ENCODE measurements at regions not wholly inside any gene's neighbourhood (a gene's known extent, or its start where the extent isn't known, plus 50 kb on each side); places are given as distances from the start of the nearest gene placed in this dataset.

DNA sequence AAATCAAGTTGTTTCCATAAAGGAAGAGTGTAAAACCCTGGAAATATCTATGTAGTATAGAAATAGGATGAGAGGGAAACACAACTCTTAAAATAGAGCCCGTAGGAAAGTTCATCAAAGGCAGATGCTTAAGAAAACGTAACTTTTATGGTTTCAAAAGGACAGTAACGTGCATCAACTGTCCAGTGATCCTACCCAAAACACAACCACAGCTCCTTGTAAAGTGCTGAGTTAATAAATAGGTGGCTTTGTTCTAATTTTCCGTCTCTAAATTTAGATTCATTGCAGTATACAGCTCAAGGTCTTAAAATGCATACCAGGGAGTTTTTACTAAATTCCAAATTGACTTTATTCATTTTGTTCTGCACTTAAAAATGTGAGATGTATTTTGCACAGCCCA lies 282.1 kb upstream of the ID2 start:
- no peak for DNase-seq (ENCODE audit: low read depth)

DNA sequence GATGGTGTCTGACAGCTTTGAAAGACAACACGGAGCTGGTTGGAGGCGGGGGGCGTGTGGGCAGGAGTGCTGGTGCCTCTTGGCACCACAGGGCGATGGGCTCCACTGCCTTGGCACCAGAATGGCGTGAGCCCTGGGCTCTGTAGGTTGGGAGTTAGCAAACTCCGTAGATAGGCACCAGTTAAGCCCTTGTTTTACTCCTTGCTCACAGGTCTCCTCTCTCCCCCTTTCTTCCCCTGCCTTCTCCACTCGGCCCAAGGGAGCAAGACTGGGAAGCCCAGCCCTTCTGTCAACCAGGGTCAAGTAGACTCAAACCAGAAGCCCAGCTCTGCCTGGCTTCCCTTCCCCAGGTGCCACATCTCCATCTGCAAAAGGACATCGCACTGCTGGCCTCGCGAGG lies 281.7 kb upstream of the ID2 start:
- DNase-seq (ENCODE audit: low read depth), result no peak

DNA sequence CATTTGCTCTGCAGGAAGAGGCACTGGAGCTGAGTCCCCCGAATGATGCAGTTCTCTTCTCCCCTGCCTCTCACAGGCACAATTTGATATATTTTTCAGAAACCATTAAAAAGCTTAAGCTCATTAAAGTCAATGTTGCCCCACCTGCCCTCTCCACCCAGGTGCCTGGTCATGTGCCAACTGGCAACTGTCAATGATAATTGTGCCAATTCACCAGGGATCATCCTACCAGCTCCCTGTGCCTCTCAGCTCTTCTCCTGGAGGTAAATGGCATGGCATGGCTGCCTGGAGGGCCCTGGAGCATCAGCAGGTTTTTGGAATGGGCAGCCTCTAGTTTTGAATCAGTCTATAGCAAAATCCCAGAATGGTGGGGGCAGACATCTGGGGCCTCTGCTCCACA lies 279.6 kb upstream of the ID2 start:
- DNase-seq (ENCODE audit: low read depth), result no peak

DNA sequence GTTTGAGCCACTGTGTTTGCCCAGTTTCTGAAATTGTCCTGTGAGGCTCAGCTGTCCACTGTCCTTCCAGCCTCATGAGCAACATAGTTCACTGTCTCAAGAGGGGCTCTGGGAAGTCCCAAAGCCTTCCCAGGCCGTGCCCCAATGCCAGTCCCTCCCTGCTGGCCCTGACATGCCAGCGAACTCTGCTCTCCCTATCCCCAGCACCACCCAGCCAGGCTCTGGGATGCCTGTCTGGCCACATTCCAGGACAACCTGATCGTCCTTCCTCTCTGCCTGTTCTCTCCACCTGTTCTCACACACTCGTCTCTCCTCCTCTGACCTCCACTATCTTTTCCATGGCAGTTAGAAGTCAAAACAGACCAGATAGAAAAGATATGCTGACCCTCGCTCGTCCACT lies 278.0 kb upstream of the ID2 start:
- no peak for DNase-seq (ENCODE audit: low read depth)

DNA sequence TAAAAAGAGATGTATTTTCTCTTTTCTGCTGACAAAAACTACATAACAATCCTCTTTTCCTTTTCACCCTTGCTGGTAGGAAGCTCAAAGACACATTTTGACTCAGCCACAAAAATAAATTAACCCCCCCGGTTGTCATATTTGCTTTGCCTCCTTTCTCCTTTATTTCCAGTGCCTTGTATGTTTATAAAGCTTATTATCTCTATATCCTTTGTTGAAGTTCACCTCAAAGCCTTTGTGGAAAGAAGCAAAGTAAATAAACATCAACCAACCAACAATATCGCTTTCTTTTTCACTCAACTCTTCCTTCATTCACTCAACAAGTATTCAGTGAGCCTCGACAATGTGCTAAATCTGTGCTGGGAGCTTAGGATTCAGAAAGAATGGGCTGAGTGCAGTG lies 276.5 kb upstream of the ID2 start:
- no peak for DNase-seq (ENCODE audit: low read depth)

DNA sequence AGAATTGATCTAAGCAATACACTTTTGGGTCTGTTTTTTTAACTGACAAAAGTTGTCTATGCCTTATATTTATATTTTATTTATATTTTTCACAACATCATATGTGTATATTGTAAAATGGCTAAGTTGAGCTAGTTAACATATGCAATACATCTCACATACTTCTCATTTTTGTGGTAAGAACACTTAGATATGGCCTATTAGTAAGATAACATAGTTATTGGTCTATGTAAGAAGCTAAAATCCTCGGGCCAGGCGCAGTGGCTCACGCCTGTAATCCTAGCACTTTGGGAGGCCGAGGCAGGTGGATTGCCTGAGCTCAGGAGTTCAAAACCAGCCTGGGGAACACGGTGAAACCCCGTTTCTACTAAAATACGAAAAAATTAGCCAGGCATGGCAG lies 275.6 kb upstream of the ID2 start:
- DNase-seq (ENCODE audit: low read depth), result no peak

DNA sequence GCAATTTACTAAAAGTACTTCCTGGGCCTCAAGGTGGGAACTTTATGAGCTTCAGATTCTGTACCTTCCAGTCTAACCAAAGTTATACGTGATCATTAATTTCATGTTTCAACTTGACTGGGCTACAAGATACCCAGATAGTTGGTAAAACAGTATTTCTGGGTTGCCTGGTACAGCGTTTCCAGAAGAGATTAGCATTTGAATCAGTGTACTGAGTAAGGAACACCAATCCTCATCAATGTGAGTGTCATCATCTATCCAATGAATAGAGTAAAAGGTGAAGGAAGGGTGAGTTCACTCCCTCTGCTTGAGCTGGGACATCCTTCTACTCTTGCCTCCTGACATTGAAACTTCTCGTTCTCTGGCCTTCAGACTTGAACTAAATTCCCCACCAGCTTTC lies 274.5 kb upstream of the ID2 start:
- no peak for DNase-seq (ENCODE audit: low read depth)

DNA sequence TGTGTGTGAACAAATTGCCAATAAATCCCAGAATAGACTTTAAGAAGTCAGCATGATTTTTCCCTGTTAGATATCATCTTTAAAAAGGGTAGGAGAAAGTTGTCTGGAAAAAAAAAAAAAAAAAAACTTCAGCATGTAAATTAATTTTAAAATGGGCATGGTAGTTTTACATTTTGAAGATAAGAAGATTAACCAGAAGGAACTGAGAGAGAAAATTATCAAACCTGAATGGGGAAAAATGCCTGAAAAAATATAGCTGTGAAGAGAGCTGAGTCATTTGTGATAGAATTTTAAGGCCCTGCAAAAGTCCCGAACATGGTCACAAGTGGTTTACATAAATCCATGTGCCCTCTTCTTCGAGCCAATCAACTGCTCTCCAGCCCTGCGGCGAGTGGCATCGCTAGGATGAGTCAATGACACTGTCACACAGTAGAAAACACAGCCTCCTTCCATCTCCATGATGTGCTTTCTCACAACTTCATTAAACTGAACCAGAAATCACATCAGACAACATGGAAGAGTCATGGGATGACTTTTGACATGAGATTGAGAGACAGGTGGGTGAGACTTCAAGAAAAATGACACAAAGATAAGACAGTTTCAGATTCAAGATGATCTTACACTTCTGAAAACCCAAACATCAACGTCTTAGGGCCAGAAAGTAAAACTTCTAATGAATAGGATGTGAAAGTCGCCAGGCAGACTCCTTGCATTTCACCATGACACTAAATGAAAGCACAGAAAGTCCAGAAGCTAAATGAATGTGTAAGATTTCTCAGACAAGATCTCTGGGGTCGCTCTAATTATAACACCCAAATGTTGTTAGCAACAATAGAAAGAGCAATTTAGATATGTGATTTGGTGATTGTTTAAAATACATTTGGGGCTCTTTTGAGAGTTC lies 273.0 kb upstream of the ID2 start:
- DNase-seq (ENCODE audit: low read depth), result no peak

DNA sequence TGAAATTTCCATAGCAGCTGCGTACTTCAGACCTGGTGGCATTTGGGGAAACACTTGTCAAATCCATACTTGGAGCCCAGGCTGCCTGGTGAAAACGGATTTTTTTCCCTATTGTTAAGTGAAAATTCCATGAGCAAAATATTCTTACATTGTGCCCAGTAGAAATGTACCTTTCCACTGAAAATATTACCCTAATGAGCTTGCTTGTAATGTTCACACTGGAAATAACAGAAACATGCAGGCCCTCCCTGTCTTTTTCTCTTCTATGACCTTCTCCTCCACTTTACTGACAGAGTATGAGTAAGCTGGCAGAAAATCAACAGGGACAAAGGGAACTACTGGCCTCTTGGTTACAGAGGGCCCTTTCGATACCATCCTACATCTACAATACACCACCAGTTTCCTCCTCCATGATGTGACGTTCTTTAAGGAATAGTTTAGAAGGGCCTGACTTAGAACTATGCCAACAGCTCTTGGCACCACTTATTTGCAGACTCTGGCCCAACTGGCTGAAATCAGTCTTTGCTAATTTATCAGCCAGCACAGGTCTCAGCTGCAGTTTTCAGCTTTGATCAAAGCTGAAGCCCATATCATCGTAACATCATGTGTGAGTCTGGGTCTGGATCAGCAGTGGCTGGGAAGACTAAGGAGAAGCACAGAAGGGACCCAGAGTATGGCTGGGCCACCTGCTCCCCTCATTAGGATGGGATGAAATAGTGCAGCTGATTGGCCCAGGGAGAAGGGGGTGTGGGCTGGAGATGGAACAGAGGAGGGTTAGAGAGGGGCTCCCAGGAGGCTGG lies 272.2 kb upstream of the ID2 start:
- DNase-seq (ENCODE audit: low read depth), result no peak

DNA sequence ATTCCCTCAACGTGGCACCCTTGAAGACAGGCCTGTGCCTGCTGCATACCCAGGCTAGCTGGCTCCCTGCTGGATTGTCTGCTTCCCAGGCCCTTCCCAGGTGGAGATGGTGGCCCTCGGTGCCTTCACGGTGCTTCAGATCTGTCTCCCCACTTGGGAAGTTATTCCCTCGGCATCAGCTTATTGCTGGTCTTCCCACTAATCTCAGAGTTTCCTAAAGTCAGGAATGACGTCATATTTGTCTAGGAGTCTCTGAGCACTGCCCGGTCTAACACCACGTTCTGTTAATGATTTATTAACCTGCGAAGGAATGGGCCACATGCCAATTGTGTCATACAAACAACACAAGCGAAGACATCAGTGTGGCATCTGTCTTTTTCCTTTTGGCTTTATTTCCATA lies 269.8 kb upstream of the ID2 start:
- no peak for DNase-seq (ENCODE audit: low read depth)

DNA sequence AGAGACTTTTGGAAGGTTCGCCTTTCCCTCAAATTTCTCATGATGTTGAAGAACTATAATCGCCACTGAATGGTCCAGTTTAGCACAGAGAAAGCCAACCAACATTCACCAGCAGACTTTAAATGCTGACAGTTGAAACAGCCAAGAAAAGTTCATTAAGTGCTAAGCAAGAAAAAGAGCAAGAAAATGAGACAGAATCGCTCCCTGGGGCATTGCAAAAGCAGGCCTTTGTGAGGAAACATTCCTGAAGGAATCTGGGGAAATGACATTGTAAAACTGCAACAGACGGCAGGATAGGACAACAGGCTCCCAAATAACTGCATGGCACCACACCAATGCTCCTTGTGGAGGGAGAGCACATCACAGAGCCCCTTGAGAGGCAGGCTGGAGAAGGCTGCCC lies 269.3 kb upstream of the ID2 start:
- no peak for DNase-seq (ENCODE audit: low read depth)

DNA sequence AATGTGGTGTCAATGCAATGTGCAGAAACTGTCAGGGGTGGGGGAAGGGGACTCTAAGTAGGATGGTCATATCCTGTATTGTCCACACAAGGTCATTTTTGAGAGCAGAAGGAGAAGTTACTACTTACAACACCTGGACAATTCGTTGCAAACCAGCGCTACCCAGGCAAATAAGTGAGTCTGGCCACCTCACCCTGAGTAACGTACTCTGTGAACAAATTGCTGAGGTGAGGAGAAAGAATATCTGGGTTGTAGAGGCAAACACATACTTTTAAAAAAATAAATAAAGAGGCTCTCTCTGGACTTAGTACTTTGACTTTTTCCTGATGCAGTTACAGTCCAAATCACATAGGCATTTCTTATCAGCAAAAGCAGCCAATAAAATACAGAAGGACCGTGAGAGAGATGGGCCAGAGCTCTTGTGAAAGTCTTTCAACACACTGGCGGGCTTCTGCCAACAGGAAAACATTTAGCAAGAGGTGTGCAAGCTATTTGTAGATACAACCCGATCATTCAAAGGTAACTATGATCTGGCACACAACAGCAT lies 268.2 kb upstream of the ID2 start:
- DNase-seq (ENCODE audit: low read depth), result no peak

DNA sequence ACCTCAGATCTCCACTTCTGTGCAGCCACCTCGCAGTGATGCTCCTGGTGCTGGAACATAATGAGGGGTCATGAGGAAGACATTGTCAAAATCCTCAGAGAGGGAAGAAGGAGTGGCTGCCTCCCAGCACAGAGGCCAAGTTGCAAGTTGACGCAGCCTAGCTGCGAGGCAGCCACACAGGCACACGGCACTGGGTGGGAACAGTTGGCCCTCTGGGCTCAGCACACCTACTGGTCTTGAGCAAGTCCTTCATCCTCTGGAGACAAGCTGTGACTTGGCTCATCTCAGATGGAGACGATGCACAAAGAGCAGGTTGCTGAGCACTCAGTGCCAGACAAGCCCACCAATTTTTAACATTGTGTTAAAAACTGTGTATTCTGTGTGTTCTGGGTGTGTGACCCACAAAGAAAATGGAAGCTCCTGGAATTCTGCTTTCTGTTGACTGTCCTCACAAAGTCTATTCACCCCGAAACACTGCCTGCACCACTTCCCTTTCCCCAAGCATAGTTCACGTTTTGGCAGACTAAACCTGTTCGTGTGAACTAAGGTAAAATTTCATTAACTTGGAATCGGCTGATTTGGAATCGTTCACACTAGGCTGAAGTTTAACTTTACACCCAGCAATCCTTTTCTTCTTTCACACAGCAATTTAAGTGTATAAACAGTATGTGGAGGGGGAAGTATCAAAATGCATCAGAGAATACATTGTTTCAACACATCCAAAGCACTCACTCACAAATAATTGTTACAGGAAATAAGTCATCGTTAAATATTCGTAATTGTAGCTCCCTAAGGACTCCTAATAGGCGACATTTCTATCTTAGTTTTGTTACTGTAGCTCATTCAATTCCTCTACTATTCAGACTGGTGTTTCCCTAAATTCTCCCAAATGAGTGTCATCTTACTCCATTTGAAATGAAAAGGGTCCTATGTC lies 266.6 kb upstream of the ID2 start:
- DNase-seq (ENCODE audit: low read depth), result no peak

DNA sequence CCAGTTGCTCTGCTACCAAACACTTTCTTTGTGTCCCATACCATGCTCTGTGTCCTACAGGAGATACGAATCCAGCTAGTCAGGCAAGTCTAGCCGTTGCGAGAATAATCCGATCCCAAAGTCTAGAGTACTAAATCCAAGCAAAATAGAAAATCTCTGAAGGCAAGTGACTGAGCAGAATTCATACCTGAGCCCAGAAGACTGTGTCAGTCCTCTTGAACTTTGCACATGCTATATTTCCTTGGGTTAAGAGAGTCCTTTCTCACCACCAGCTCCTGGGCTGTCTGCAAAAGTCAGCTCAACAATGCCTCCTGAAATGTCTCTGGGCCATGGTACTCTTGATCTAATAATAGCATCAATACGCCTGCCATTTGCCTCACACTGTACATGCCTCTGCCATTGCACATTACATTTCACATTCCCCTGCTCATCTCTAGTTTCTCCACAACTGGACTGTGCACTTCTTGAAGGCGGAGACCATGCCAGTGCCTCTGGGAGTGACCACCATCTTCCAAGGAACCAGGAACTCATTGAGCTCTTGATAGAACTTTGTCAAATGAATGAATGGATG lies 265.8 kb upstream of the ID2 start:
- DNase-seq (ENCODE audit: low read depth), result no peak

DNA sequence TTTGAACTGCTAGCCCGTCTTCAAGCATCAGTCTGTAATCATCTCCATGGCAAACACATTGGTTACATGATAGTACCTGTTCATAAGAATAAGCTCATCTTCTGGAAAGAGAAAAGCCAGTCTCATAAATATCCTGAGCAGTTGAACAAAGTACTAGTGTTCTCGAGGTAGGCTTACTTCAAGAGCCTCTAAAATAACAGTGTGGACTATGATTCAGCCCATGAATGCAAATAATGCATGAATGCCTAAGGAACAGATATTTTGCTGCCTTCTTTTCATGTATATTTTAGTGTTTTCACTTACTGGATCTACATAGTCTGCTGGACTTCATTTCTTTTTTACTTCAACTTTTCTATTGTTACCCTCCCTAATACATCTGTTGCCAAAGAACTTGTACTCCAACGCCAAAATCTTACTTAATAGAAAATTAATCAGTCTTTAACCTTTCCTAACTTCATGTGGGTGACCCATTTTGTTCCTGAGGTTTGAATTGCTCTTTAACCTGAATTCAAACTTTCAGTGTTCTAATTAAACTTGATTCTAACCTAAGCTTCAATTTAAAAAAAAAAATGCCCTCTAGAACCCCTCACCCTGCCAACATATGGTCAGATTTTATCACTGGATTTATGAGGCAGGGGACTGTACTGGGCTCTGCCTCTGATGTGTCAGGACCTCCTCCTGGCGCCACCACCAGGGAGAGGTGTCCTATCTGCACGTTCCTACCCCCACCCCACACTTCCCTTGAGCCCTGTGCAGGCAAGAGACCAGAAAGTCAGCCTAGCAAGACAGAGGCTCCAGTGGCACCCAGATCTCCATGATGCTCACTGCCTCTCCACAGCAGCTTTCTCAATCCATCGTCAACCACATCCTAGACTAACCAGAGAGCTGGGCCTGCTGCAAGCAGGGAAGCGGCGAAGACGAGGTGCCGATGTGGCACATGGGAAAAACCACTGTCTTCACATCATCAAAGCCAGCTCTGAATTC lies 264.7 kb upstream of the ID2 start:
- DNase-seq (ENCODE audit: low read depth), result no peak

DNA sequence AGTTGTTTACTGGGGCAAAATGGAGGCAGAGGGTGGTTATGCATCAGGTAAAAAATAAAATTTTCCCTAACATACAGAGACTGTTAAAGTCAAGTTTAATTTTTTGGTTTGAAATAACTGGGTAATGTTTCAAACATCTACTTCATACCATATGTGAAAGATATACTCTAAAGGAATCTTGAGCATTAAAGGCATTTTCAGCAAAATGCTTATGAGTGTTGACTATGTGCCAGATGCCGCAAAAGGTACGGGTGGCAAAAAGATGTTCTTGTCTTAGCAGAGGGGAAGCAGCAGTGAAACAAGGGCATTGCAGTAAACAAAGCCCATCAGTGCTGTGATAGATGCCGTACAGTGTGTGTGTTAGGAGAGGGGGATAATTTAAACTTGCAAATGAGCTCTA lies 263.1 kb upstream of the ID2 start:
- DNase-seq (ENCODE audit: low read depth), result no peak

DNA sequence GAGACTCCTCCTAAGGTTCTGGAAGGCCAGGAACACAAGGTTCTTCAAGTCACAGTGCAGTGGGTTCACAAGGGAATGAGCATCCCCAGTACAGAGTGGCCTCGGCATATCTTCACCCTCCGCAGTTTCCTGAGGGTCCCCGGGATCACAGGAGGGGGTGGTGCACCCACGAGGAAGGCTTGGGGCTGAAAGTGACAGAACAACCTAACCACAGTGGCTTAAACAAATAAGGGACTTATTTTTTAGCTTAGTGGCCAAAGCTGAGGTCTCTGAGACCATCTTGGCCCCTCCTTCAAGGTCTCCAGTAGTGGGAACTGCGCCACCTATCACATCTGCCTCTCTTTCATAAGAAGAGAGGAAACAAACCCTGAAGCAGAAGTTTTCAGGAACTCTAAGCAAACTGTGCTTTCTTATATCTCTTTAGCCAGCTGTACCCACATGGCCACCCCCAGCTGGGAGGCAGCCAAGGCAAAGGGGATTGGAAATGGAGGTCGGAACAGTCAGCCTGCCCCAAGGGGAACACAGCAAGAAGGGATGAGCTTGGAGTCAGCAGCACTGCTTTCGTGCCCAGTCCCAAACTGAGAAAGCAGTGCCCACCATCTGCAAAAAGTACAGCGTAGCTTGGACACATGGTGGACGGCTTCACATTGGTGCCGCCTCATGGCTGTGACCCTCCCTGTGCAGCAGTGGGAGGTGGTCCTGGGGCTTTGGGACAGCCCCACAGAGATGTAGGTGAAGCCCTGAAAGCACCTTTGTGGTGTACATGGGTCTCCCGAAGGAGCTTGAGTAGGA lies 260.0 kb upstream of the ID2 start:
- no peak for DNase-seq (ENCODE audit: low read depth)

DNA sequence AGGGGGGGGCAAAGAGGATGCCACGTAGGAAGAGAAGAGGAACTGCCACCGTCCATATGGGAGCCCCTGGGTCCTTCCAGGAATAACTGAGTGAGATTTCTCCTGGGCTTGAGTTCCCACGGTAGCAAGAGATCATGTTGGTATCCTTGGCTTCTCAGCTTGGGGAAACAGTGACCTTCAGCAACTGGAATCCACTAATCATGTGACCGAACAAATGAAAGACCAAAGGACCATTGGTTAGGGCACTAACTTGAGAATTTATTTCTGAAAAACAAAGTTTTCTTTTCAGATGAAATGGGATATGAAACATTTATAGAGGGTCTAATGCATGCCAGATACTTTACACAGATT lies 259.4 kb upstream of the ID2 start:
- no peak for DNase-seq (ENCODE audit: low read depth)

DNA sequence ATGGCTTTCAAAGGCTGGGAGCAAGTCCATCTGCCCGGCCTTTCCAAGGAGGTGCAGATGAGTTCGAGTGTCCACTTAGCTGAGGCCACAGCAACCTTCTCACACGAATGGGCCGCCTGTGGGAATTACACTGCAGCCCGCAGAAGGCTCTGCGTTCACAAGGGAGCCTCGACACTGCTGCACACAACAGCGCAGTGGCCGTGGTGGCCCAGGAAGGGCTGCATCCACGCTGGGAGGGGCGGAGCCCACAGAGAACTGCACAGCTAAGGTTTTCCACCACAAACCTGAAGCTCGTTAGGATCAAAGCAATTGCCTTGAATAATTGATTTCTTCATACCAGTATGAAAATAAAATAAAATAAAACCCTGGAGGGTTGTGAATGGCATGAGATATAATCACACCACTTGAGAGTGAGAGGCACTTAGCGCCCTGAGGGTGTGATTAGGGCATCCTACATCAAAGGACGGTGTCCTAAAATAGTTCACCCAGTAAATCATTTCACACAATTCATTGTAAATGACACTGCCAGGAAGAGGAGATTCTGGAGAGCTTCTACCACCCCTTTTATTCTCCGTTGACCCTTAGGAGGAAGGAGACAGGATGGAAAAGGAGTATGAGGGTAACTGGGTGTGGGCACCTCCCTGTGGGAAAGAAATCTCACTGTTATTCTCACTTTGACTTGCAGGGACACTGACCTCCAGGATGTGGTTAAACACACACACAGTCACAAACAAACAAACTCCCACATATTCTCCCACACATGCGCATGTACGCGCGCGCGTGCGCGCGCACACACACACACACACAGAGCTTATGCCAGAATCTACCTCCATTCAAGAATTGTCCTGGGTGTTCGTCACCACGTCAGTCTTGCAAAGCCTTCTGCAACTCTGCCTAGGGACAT lies 256.6 kb upstream of the ID2 start:
- DNase-seq (ENCODE audit: low read depth), result peak; percentile 6

All from activated T-cell treated with anti-CD3 and anti-CD28 coated beads for 1 hour (primary cell).